CD14-positive monocyte (primary cell): ENCODE measurements at regions not wholly inside any gene's neighbourhood (a gene's known extent, or its start where the extent isn't known, plus 50 kb on each side); places are given as distances from the start of the nearest gene placed in this dataset.

Experiments used
- DNase-seq, 3 donors: peaks; one replicate each; pipeline ENCODE4 v3.0.0-alpha.2; 2011 to 2022
- H2AFZ ChIP-seq: 2 replicates; pipeline ENCODE4 v1.6.0; 2012; ENCODE audit warnings: mild to moderate bottlenecking, low read depth, low read length, inconsistent platforms; ENCODE audit not compliant: insufficient read depth, poor library complexity, severe bottlenecking
- H3K27ac ChIP-seq, 2 donors: 1 replicate in 1 of 2; 2 replicates in 1 of 2; pipeline ENCODE4 v1.5.1; 2012 to 2013; ENCODE audit warnings: low read length in 2 of 2, control low read depth in 1 of 2, inconsistent platforms in 1 of 2, low read depth in 1 of 2, mild to moderate bottlenecking in 1 of 2
- H3K27me3 ChIP-seq, 2 donors: one replicate each; pipeline versions ENCODE4 v1.6.0 to v1.6.1; 2011 to 2013; ENCODE audit warnings: low read length in 2 of 2; ENCODE audit not compliant: control insufficient read depth in 2 of 2, insufficient read depth in 2 of 2
- H3K36me3 ChIP-seq, 2 donors: replicated peaks in 1 of 2; 1 replicate in 1 of 2; 2 replicates in 1 of 2; pipeline versions ENCODE4 v1.5.1 to v1.6.1; 2012 to 2013; ENCODE audit warnings: low read length in 2 of 2, control low read depth in 1 of 2, inconsistent platforms in 1 of 2, mild to moderate bottlenecking in 1 of 2; ENCODE audit not compliant: insufficient read depth in 2 of 2, control insufficient read depth in 1 of 2
- H3K4me1 ChIP-seq, 2 donors: 1 replicate in 1 of 2; 2 replicates in 1 of 2; pipeline versions ENCODE4 v1.5.1 to v1.6.1; 2012 to 2013; ENCODE audit warnings: low read length in 2 of 2, control low read depth in 1 of 2, inconsistent platforms in 1 of 2, mild to moderate bottlenecking in 1 of 2, moderate library complexity in 1 of 2; ENCODE audit not compliant: insufficient read depth in 2 of 2, control insufficient read depth in 1 of 2
- H3K4me2 ChIP-seq: replicated peaks from 2 replicates; pipeline ENCODE3; 2012; ENCODE audit warnings: low read length, moderate library complexity, mild to moderate bottlenecking; ENCODE audit not compliant: poor library complexity, severe bottlenecking; ENCODE audit errors: extremely low read depth
- H3K4me3 ChIP-seq, 3 experiments: fragments of 200-600 bp in 1 of 3; sonication (generic) in 1 of 3; replicated peaks in 1 of 3; 1 replicate in 2 of 3; 2 replicates in 1 of 3; pipeline ENCODE4 v1.5.1; 2011 to 2013; ENCODE audit warnings: low read length in 3 of 3, mild to moderate bottlenecking in 3 of 3, control low read depth in 2 of 3, low read depth in 2 of 3, inconsistent platforms in 1 of 3, moderate library complexity in 1 of 3
- H3K79me2 ChIP-seq: 2 replicates; pipeline ENCODE4 v1.6.0; 2012; ENCODE audit warnings: mild to moderate bottlenecking, control low read depth, inconsistent platforms, low read length, moderate library complexity; ENCODE audit not compliant: insufficient read depth
- H3K9ac ChIP-seq: 2 replicates; pipeline ENCODE4 v1.6.0; 2017; ENCODE audit warnings: low read length, mild to moderate bottlenecking; ENCODE audit not compliant: insufficient read depth, poor library complexity, severe bottlenecking
- H3K9me3 ChIP-seq, 2 donors: replicated peaks in 1 of 2; 1 replicate in 1 of 2; 2 replicates in 1 of 2; pipeline versions ENCODE4 v1.5.1 to v1.6.1; 2012 to 2013; ENCODE audit warnings: low read length in 2 of 2, control low read depth in 1 of 2; ENCODE audit not compliant: control insufficient read depth in 1 of 2, insufficient read depth in 1 of 2
- H4K20me1 ChIP-seq: 2 replicates; pipeline ENCODE4 v1.6.0; 2012; ENCODE audit warnings: mild to moderate bottlenecking, low read length, control low read depth, moderate library complexity; ENCODE audit not compliant: insufficient read depth
- H3K27ac Mint-ChIP-seq, 7 donors: one replicate each; pipeline ENCODE4 v1.8.0; 2020; ENCODE audit warnings: mild to moderate bottlenecking in 7 of 7, mixed read lengths in 7 of 7, moderate library complexity in 6 of 7, inconsistent platforms in 2 of 7
- H3K27me3 Mint-ChIP-seq, 3 donors: one replicate each; pipeline ENCODE4 v1.8.0; 2021 to 2022; ENCODE audit warnings: low read depth in 3 of 3, mild to moderate bottlenecking in 3 of 3, mixed read lengths in 3 of 3, moderate library complexity in 3 of 3, inconsistent platforms in 1 of 3
- H3K36me3 Mint-ChIP-seq, 2 donors: one replicate each; pipeline ENCODE4 v1.8.0; 2020; ENCODE audit warnings: mixed read lengths in 2 of 2, inconsistent platforms in 1 of 2, mild to moderate bottlenecking in 1 of 2
- H3K4me1 Mint-ChIP-seq: one replicate; pipeline ENCODE4 v1.8.0; 2020; ENCODE audit warnings: mild to moderate bottlenecking, mixed read lengths
- H3K4me3 Mint-ChIP-seq, 2 donors: one replicate each; pipeline ENCODE4 v1.8.0; 2020; ENCODE audit warnings: mild to moderate bottlenecking in 2 of 2, mixed read lengths in 2 of 2, moderate library complexity in 1 of 2
- H3K9me3 Mint-ChIP-seq, 7 donors: one replicate each; pipeline ENCODE4 v1.8.0; 2020 to 2022; ENCODE audit warnings: mixed read lengths in 7 of 7, mild to moderate bottlenecking in 6 of 7, moderate library complexity in 6 of 7, inconsistent platforms in 2 of 7
- CTCF ChIP-seq: fragments of 200-600 bp; IDR thresholded peaks from one replicate; pipeline ENCODE4 v1.8.0; 2022; ENCODE audit warnings: antibody characterized with exemption, mild to moderate bottlenecking
- WGBS: methylation state at CpG from one replicate; pipeline ENCODE4 v1.1.5; 2013; ENCODE audit warnings: missing lambda C conversion rate; ENCODE audit not compliant: insufficient coverage; 5-methylcytosine and 5-hydroxymethylcytosine counted together
- intact Hi-C, 2 donors: fragments of 100-400 bp; cut with micrococcal nuclease; formaldehyde crosslinking; loops; one replicate each; pipeline versions ENCODE4 v1.15.0 to v1.15.1; 2023

- Histone ChIP-seq H2AFZ (no peak overlapping the region), H3K9me3 (peaks cover 50 to 51% of the 10 kb centered on the region in 2 donors), H3K4me2 (no peak overlapping the region), H3K79me2 (no peaks in the 10 kb centered on the region), H3K36me3 (no peaks in the 10 kb centered on the region), H3K27me3 (no peaks in the 10 kb centered on the region), H3K9ac (no peak overlapping the region), H3K27ac (no peak overlapping the region), H4K20me1 (no peaks in the 10 kb centered on the region), H3K4me1 (no peaks in the 10 kb centered on the region), H3K4me3 (no peak overlapping the region)
- peaks cover 0 to 1% (median 1%) of the 10 kb centered on the region in 3 donors for H3K27me3 Mint-ChIP-seq
- H3K4me1 Mint-ChIP-seq: no peaks in the 10 kb centered on the region
- WGBS: 81% methylated on average over 9 of the region's 13 CpGs
- intact Hi-C loops: no loop called here
- no peaks in the 10 kb centered on the region for H3K36me3 Mint-ChIP-seq
- no peak overlapping the region for H3K27ac Mint-ChIP-seq
- peaks cover 9 to 59% (median 22%) of the 10 kb centered on the region in 7 donors for H3K9me3 Mint-ChIP-seq
- TF ChIP-seq CTCF: no peak
- no peak overlapping the region for H3K4me3 Mint-ChIP-seq
- no peak for DNase-seq
Measured at GRCh38 chr7:67713451-67714056, 716.9 kb downstream of the TYW1 start.

DNA sequence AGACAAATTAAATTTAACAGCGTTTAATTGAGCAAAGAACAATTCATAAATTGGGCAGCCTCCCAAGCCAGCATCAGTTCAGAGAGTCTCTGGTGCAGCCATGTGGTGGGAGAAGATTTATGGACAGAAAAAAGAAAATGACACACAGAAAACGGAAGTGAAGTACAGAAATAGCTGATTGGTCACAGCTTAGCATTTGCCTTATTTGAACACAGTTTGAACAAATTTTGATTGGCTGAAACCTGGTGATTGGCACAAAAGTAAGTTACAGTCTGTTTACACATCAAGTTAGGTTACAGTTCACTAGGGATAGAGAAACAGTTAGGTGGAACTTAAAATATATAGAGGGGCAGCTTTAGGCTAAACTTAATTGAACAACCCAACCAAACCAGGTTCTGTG is 720.1 kb downstream of the TYW1 start:
- Histone ChIP-seq H4K20me1 (no peaks in the 10 kb centered on the region), H3K27me3 (no peaks in the 10 kb centered on the region), H3K27ac (no peak overlapping the region), H3K9me3 (peaks cover 43 to 50% of the 10 kb centered on the region in 2 donors), H3K4me1 (no peaks in the 10 kb centered on the region), H3K9ac (no peak overlapping the region), H3K4me2 (no peak overlapping the region), H2AFZ (no peak overlapping the region), H3K4me3 (no peak overlapping the region), H3K36me3 (no peaks in the 10 kb centered on the region), H3K79me2 (no peaks in the 10 kb centered on the region)
- 14% methylated on average over 1 of the region's 2 CpGs for WGBS
- Mint-ChIP-seq H3K4me1 (no peaks in the 10 kb centered on the region), H3K27ac (no peak overlapping the region), H3K36me3 (no peaks in the 10 kb centered on the region), H3K4me3 (no peak overlapping the region), H3K9me3 (peaks cover 4 to 52% (median 20%) of the 10 kb centered on the region in 7 donors), H3K27me3 (peaks cover 0 to 3% (median 1%) of the 10 kb centered on the region in 3 donors)
- intact Hi-C loops: no loop called here
- DNase-seq: no peak
- no peak for TF ChIP-seq CTCF
